HepG2 (cell line): ENCODE measurements at regions not wholly inside any gene's neighbourhood (a gene's known extent, or its start where the extent isn't known, plus 50 kb on each side); places are given as distances from the start of the nearest gene placed in this dataset.

Experiments used
- ATF3 ChIP-seq: sonication (generic); formaldehyde crosslinking; IDR thresholded peaks from 2 replicates; pipeline ENCODE4 v1.4.0; 2020; ENCODE audit warnings: missing genetic modification reagents
- FOXP1 ChIP-seq, 2 experiments: fragments of 450-650 bp in 1 of 2; IDR thresholded peaks; 2 replicates each; pipeline ENCODE4 v1.6.1; 2017 to 2018; ENCODE audit warnings: antibody characterized with exemption in 1 of 2
- GMEB1 ChIP-seq: sonication (generic); formaldehyde crosslinking; IDR thresholded peaks from 2 replicates; pipeline ENCODE4 v1.5.1; 2020; ENCODE audit warnings: missing genetic modification reagents, mild to moderate bottlenecking, borderline replicate concordance
- HDAC1 ChIP-seq: sonication (generic); formaldehyde crosslinking; IDR thresholded peaks from 2 replicates; pipeline ENCODE4 v1.5.1; 2020; ENCODE audit warnings: mild to moderate bottlenecking, missing genetic modification reagents
- HOXA3 ChIP-seq: sonication (generic); formaldehyde crosslinking; IDR thresholded peaks from 2 replicates; pipeline ENCODE4 v1.5.0; 2020; ENCODE audit warnings: missing genetic modification reagents
- HOXA7 ChIP-seq: sonication (generic); formaldehyde crosslinking; IDR thresholded peaks from 2 replicates; pipeline ENCODE4 v1.8.1; 2022; ENCODE audit warnings: mild to moderate bottlenecking, missing genetic modification reagents, moderate library complexity
- KAT2B ChIP-seq: fragments of 150-350 bp; IDR thresholded peaks from 2 replicates; pipeline ENCODE4 v1.6.1; 2014; ENCODE audit warnings: low read depth, low read length, borderline replicate concordance
- KLF15 ChIP-seq: sonication (generic); formaldehyde crosslinking; IDR thresholded peaks from 2 replicates; pipeline ENCODE4 v1.8.1; 2023; ENCODE audit warnings: borderline replicate concordance, mild to moderate bottlenecking, inconsistent platforms, missing genetic modification reagents, mixed read lengths
- KLF16 ChIP-seq, 2 experiments: sonication (generic) in 1 of 2; formaldehyde crosslinking in 1 of 2; IDR thresholded peaks; 2 replicates each; pipeline versions ENCODE4 v1.6.1 to v1.8.0; 2016 to 2023; ENCODE audit warnings: missing genetic modification reagents in 2 of 2, missing compliant biosample characterization in 1 of 2
- MBNL3 ChIP-seq: fragments of 250-450 bp; sonication (Bioruptor Pico); conservative IDR thresholded peaks from 2 replicates; pipeline ENCODE4 v1.8.0; 2022; ENCODE audit warnings: mild to moderate bottlenecking, inconsistent platforms
- NFYC ChIP-seq: IDR thresholded peaks from 2 replicates; pipeline ENCODE4 v1.6.1; 2016; ENCODE audit warnings: missing genetic modification reagents, missing compliant biosample characterization
- NONO ChIP-seq, 2 experiments: fragments of 450-650 bp in 1 of 2; sonication (generic) in 1 of 2; formaldehyde crosslinking in 1 of 2; IDR thresholded peaks in 1 of 2; conservative IDR thresholded peaks in 1 of 2; 2 replicates each; pipeline versions ENCODE4 v1.6.1 to v1.8.0; 2017 to 2022; ENCODE audit warnings: mild to moderate bottlenecking in 1 of 2, missing genetic modification reagents in 1 of 2, moderate library complexity in 1 of 2
- PLSCR1 ChIP-seq: sonication (generic); formaldehyde crosslinking; IDR thresholded peaks from 2 replicates; pipeline ENCODE4 v1.5.0; 2020; ENCODE audit warnings: missing genetic modification reagents, mild to moderate bottlenecking, borderline replicate concordance
- RFX5 ChIP-seq: IDR thresholded peaks from 2 replicates; pipeline ENCODE4 v1.6.1; 2011; ENCODE audit warnings: low read depth, low read length, improper control_type of control experiment
- SMAD9 ChIP-seq: sonication (generic); formaldehyde crosslinking; IDR thresholded peaks from 2 replicates; pipeline ENCODE4 v1.5.1; 2020; ENCODE audit warnings: mild to moderate bottlenecking, missing genetic modification reagents
- SPEN ChIP-seq: sonication (generic); formaldehyde crosslinking; IDR thresholded peaks from 2 replicates; pipeline ENCODE4 v1.5.1; 2020; ENCODE audit warnings: low read depth, mild to moderate bottlenecking, missing genetic modification reagents
- STAG1 ChIP-seq: sonication (generic); formaldehyde crosslinking; IDR thresholded peaks from 2 replicates; pipeline ENCODE4 v1.4.0; 2020; ENCODE audit warnings: missing genetic modification reagents
- ZNF331 ChIP-seq: sonication (generic); formaldehyde crosslinking; IDR thresholded peaks from 2 replicates; pipeline ENCODE4 v1.4.0; 2020; ENCODE audit warnings: missing genetic modification reagents
- ZNF512B ChIP-seq: sonication (generic); formaldehyde crosslinking; IDR thresholded peaks from 2 replicates; pipeline ENCODE4 v1.5.1; 2020; ENCODE audit warnings: missing genetic modification reagents, mild to moderate bottlenecking, borderline replicate concordance
- ZNF513 ChIP-seq: sonication (generic); formaldehyde crosslinking; conservative IDR thresholded peaks from 2 replicates; pipeline ENCODE4 v1.5.0; 2020; ENCODE audit warnings: missing genetic modification reagents
- ZNF562 ChIP-seq: sonication (generic); formaldehyde crosslinking; IDR thresholded peaks from 2 replicates; pipeline ENCODE4 v1.8.0; 2022; ENCODE audit warnings: missing genetic modification reagents, borderline replicate concordance
- ZNF564 ChIP-seq: sonication (generic); formaldehyde crosslinking; IDR thresholded peaks from 2 replicates; pipeline ENCODE4 v1.8.1; 2023; ENCODE audit warnings: mild to moderate bottlenecking, missing genetic modification reagents
- ZNF605 ChIP-seq: sonication (generic); formaldehyde crosslinking; IDR thresholded peaks from 2 replicates; pipeline ENCODE4 v1.8.0; 2022; ENCODE audit warnings: mild to moderate bottlenecking, missing genetic modification reagents
- ZNF644 ChIP-seq: IDR thresholded peaks from 2 replicates; pipeline ENCODE4 v1.6.1; 2016; ENCODE audit warnings: low read depth
- ZNF773 ChIP-seq: sonication (generic); formaldehyde crosslinking; IDR thresholded peaks from 2 replicates; pipeline ENCODE4 v1.4.0; 2020; ENCODE audit warnings: missing genetic modification reagents, borderline replicate concordance
- ZSCAN22 ChIP-seq: sonication (generic); formaldehyde crosslinking; IDR thresholded peaks from 2 replicates; pipeline ENCODE4 v1.4.0; 2020; ENCODE audit warnings: mild to moderate bottlenecking, missing genetic modification reagents

GRCh38 chr4:153067376-153067775 is 131.3 kb downstream of the FHDC1 start (continued):
- TF ChIP-seq ZSCAN22 (CRISPR knock-in tag) (no peak), GMEB1 (no peak), RFX5 (no peak), KLF16 (CRISPR knock-in tag; IDR thresholded peaks at IDR 0.05) (no peak), SMAD9 (CRISPR knock-in tag) (no peak), NONO (IDR thresholded peaks at IDR 0.05) (no peak), NONO (CRISPR knock-in tag; conservative IDR thresholded peaks at IDR 0.05) (no peak), HDAC1 (CRISPR knock-in tag) (peak; percentile 59), ZNF605 (peak; percentile 69; the same call in 1 of the 2 replicates), PLSCR1 (CRISPR knock-in tag) (no peak), ZNF644 (CRISPR knock-in tag) (peak; percentile 82), ZNF773 (CRISPR knock-in tag) (no peak), KAT2B (no peak), ATF3 (CRISPR knock-in tag) (peak; percentile 92), ZNF512B (CRISPR knock-in tag) (no peak), NFYC (CRISPR knock-in tag) (no peak), KLF15 (CRISPR knock-in tag) (no peak), MBNL3 (CRISPR knock-in tag) (no peak), ZNF513 (CRISPR knock-in tag) (no peak), HOXA3 (peak; percentile 52; the same call in 1 of the 2 replicates), FOXP1 (IDR thresholded peaks at IDR 0.05) (no peak), FOXP1 (CRISPR knock-in tag; IDR thresholded peaks at IDR 0.05) (peak; percentile 65), STAG1 (no peak), ZNF562 (CRISPR knock-in tag) (no peak), SPEN (CRISPR knock-in tag) (no peak), HOXA7 (CRISPR knock-in tag) (no peak), ZNF564 (CRISPR knock-in tag) (no peak), ZNF331 (CRISPR knock-in tag) (no peak)
